SHP77 treated with DMSO at 0.1 percent for 48 hours (cell line): ENCODE measurements at regions not wholly inside any gene's neighbourhood (a gene's known extent, or its start where the extent isn't known, plus 50 kb on each side); places are given as distances from the start of the nearest gene placed in this dataset.
"Not testable (repeated sequence)": the region's sequence is repeated elsewhere in the genome, so short reads cannot be mapped to it uniquely, and the experiment has no call there.

ENCODE experiments used
- DNase-seq: peaks from one replicate; lab custom pipeline; 2025; lab: John Stamatoyannopoulos, UW

DNA sequence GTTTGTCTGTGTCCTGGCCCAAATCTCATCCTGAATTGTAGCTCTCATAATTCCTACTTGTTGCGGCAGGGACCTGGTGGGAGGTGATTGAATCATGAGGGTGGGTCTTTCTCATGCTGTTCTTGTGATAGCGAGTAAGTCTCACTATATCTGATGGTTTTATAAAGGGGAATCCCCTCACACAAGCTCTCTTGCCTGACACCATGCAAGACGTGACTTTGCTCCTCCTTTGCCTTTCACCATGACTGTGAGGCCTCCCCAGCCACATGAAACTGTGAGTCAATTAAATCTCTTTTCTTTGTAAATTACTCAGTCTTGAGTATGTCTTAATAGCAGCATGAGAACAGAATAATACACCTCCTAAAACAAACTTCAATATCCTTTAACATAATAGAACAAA lies 1065.6 kb downstream of the PLA2G4A start:
- DNase-seq = no peak

DNA sequence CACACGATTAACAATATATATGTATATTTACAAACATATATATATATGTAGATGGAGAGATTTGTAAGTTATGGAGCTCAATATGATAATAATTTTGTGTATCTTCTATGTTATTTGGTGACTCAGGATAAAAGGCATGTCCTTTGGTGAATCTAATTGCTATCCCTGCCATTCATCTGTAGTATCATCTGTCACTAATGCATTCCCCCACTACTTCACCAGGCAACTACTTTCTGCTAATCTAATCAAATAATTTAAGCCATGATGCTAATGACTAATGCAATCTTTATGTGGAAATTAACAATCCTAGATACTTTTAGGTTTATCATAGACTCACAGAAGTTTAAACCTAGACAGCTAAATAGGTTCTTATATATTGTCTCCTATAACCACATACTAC lies 1074.5 kb downstream of the PLA2G4A start:
- DNase-seq = no peak

DNA sequence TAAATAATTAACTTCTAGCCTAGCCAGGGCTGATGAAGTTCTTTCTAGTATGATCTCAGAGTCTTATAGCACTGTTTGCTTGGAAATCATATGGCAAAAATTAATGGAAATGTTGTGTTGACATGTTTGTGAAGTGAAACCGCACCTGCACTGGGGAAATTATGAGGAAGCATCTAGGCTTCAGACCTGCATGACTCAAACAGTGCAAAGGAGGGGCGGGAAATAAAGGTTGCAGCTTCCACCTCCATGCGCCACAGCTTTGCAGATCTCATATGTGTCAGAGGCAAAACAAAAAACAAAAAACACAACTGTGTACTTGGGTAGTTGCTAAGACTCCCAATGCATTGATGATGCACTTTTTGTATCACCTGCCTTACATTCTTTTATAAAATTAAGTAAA lies 1080.6 kb downstream of the PLA2G4A start:
- no peak for DNase-seq

DNA sequence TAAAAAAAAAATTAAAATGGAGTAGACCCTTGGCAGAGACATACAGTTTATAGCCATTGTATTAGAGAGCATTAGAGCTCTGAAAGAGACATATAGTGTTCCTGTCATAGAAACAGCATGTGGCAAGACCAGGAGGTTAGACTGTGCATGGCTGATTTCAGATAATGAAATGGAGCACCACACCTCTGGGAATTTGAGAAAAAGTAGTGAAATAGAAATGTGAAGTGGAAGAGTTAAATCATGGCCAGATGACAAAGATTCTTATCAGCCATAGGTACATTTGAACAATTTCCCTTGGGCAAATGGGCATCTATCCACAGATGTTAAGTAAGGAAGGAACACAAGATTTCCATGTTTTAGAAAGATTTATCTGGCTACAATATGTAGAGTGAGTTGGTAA lies 1083.1 kb downstream of the PLA2G4A start:
- no peak for DNase-seq

DNA sequence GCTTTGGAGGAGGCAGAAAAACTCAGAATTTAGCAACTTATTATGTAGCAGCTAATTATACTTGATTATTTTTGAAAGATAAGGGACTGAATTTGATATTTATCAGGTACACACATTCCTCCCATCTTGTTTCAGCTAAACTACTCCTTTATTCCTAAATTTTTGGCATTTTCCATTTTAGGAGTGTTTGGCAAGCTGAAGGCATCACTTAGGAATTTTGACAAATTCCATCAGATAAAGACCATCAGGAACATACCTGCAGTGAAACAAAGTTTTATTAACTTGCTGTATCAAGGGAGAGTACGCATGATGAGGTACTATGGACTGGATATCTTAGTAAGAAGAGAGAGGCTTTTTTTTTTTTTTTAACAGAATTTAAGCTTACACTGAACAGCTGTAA lies 1092.2 kb downstream of the PLA2G4A start:
- no peak for DNase-seq

DNA sequence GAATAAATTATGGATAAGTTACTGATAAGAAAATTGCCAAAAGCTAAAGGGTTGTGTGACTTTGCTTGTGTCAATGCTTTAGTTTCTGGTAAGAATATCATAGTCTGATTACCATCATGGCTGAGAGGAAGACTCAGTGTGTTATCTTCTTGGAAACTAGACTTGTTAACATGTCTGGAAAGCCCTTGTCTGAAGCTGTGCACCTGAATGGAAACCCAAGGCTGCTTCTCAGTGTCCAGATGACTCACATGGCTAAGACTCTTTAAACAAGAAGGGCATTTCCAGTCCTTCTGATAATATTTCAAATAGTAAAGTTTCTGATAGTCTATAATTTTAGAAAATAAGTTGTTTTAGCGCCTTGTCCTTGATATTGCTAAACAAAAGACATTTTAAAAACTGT lies 1092.7 kb downstream of the PLA2G4A start:
- no peak for DNase-seq

DNA sequence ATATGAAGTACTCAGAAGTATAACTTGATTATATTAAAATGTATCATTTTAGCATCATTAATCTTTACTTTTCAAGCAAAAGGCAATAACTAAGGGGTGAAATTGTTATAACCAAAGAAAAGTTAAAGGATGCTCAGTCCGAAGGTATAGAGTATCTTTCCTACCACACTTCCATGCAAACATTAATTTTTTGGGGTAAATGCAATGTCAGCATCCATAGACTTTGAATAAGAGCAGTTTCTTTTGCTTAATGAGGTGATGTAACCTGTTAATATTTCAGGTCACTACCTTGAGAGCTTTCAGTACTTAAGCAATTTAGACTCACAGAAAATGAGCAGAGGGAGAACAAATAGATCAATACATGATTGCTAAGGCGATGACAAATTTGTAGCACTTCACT lies 1093.5 kb downstream of the PLA2G4A start:
- no peak for DNase-seq

DNA sequence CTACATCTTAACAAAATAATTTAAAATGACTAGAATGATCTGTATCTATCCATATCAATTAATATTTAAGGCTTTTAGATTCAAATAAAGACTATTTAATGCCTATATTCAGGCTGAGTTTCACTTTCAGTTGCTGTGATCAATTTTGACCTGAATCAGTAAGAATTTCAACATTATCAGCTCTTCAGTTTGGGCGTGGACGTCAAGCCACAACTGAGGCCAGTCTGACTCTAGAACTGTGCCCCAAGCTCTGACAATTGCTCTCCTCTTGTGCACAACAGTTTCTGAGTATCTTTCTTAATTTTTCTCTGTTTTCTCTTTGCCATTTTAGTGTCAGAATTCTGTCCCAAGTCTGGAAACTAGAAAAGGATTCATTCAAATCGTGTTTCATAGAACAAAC lies 1095.5 kb downstream of the PLA2G4A start:
- no peak for DNase-seq

DNA sequence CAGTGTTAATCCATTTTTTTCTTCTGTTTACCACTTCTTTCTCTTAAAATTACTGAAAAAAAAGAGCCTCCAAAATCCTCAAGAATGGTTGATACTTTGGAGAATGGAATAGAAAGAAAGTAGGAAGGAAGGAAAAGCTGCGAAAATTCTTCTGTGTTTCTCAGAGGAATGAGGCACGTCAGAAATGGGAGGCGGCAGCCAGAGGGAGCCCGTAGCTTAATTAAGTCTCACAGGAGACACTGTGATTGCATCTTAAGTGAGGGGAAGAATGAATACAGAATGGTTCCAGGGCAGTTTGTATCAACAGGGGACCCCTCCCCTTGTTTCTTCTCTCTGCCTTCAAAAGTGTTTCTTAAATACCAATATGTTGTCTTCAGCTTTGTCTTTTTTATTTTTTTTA lies 1099.5 kb downstream of the PLA2G4A start:
- no peak for DNase-seq

DNA sequence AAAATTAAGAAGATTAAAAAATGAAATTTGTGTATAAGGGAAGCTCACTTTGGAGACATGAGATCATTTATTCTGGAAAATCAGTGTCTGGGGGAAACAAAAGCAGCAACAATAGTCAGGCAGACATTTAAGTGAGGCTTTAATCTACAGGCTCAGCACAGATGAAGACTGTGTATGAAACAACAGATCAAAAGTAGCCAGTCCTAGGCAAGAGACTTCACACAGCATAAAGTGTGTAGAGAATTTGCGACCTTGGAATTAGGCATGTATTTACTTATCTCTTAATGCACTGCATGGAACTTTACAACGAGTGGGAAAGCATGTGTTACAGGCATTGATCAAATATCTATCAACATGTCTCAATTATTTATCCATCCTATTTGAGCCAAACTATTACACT lies 1099.9 kb downstream of the PLA2G4A start:
- no peak for DNase-seq

DNA sequence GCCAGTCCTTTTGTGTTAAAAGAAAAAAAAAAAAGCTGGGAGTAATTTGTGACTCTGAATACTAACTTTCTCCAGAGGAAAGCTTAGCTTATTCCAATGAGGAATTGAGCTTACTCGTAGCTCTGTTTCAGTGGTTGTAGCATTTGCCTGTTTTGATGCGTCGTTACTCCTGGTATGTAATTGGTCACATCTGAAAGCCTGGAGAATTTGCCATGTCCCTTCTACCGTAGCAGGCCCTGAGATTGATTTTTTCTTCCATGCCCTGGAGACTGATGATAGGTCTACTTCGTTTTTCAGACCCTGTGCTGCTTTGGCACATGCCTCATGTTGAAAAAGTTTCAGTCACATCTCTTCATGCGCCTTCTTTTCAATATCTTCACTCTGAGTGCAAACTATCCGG lies 1103.0 kb downstream of the PLA2G4A start:
- DNase-seq = no peak

DNA sequence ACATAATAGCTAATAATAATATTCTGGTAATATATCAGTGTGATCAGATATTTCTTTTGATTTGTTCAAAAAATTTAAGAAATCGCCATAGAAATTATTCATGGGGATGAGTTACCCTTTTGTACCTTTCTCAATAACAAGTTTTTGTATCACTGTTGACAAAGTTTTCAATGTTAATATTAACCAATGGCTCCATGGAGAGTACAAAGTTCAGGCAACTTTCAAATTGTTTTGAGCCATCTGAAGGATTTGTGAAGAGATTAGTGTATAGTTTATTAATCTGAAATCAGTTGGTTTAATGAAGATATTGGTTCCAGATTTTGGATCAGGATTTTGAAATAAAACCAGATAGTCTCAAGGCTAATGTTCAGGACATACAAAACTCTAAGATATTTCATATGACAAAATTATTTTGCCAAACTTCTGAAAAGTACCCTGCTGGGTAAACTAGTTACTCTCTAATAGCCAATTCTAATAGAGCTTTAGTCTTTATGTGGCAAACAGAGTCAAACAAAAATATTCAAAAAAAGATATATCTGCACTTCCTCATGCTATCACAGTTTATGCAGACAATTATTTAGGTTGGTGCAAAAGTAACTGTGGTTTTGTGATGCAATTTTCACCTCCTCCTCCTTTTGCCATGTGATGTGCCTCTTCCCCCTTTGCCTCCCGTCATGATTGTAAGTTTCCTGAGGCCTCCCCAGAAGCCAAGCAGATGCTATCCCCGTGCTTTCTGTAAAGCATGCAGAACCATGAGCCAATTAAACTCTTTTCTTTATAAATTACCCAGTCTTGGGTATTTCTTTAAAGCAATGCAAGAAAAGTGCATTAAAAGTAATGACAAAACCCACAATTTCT lies 1105.0 kb downstream of the PLA2G4A start:
- DNase-seq = no peak

DNA sequence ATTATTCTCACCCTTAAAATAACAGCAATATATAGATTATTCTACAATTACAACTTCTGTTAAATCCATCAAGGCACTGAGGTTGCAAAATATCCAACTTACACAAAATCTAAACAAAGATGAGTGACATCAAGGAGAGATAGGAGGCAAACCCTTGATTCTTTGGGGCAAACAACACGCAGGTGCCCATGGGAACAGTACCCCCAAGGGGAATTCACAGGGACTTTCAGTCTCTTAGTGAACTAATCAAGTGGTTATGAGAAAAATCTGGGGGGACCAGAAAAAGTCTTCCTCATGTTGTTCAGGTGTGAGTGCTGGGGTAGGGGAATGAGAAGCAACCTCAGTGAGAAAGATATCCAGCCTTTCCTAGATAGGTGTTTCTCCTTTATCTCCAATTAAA lies 1107.9 kb downstream of the PLA2G4A start:
- no peak for DNase-seq

DNA sequence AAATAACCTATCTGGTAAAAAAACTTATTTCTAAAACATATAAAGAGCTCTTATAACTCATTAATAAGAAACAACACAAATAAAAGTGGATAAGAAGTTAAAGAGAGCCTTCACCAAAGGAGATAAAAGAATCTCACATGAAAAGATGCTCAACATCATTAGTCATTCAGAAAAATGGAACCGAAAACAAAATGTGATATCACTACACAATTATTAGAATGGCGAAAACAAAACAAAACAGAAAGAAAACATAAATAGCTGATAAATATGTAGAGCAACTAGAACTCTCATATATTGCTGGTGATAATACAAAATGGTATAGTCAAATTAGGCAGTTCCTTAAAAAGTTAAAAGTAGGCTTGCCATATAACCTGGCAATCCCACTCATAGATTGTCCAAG lies 1109.3 kb downstream of the PLA2G4A start:
- DNase-seq = no peak

DNA sequence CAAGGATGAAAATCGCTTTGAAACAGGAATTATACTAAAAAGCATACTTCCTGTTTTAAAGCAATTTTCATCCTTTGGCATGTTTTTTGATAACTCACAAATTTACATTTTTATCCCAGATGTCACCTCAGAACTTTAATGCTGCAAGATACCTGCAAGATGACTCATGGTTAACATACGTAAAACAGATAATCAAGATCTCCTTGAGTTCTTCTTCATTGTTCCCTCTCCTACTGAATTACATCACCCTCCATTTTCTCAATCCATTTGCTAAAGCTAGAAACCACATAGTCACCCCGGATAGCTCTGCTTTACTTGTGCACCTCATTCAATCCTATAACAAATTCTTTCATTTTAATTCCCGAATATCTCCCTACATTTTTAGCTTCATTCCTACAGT lies 1114.2 kb downstream of the PLA2G4A start:
- DNase-seq = no peak

DNA sequence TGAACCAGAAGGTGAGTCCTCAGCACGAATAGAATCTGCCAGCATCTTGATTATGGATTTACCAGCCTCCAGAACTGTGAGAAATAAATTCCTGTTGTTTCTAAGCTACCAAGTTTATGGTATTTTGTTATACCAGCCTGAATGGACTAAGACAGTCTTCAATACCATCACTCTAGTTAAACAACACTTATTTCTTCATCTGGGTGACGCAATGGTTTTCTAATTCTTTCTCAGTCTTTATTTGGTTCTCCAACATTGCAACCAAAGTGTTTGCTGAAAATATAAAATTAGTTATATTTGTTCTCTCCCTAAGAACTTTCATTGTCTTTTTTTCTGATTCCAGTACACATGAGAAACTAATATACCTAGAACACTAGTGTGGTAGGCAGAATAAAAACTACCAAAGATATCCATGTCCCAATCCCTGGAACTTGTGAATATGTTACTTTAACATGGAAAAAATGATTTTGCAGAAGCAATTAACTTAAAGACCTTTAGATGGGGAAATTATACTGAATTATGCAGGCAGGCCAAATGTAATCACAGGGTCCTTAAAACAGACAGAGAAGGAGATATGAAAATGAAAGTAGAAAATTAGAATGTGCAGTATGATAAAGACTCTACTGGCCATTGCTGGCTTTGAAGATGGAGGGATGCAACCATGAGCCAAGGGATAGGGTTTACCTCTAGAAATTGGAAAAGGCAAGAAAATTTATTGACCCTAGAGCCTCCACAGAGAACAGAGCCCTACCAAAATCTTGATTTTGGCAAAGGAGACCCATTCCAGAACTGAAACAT lies 1115.1 kb downstream of the PLA2G4A start:
- DNase-seq = no peak

DNA sequence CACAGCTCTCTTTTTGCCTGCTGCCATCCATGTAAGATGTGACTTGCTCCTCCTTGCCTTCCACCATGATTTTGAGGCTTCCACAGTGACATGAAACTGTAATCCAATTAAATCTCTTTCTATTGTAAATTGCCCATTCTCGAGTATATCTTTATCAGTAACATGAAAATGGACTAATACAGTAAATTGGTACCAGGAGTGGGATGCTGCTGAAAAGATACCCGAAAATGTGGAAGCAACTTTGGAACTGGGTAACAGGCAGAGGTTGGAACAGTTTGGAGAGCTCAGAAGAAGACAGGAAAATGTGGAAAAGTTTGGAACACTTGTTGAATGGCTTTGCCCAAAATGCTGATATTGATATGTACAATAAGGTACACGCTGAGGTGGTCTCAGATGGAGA lies 1117.9 kb downstream of the PLA2G4A start:
- DNase-seq = not testable (repeated sequence)

DNA sequence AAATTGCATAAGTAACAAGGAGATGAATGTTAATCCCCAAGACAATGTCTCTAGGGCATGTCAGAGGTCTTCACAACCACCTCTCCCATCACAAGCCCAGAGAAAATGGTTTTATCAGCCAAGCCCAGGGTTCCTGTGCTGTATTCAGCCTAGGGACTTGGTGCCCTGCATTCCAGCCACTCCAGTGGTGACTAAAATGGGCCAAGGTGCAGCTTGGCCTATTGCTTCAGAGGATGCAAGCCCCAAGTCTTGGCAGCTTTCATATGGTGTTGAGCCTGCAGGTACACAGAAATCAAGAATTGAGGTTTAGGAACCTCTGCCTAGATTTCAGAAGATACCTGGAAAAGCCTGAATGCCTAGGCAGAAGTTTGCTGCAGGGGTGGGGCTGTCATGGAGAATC lies 1118.6 kb downstream of the PLA2G4A start:
- DNase-seq = no peak

DNA sequence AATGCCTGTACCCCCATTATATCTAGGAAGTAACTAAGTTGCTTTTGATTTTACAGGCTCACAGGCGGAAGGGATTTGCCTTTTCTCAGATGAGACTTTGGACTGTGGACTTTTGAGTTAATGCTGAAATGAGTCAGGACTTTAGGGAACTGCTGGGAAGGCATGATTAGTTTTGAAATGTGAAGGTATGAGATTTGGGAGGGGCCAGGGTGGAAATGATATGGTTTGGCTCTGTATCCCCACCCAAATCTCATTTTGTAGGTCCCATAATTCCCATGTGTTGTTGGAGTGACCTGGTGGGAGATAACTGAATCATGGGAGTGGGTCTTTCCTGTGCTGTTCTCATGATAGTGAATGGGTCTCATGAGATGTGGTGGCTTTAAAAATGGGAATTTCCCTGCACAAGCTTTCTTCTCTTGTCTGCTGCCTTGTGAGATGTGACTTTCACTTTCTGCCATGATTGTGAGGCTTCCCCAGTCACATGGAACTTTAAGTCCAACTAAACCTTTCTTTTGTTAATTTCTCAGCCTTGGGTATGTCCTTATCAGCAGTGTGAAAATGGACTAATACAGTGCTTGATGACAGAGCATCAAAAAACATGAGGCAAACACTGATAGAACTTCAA lies 1119.5 kb downstream of the PLA2G4A start:
- DNase-seq = no peak

DNA sequence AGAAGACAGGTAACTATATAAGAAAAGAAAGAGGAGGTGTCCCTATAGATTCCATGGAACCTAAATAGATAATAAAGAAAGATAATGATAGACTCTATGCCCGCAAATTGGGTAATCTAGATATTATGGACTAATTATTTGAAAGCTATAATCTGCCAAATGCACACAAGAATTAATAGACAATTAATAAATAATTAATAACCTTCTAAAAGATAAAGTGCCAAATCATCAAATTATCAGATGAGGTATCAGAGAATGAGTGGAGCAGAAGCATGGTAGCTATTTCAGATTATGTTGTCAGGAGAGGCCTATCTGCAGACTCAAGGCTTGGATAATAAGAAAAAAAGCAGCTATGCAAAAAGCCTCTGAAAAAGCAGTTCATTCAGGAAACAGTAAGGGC lies 1120.8 kb downstream of the PLA2G4A start:
- no peak for DNase-seq

DNA sequence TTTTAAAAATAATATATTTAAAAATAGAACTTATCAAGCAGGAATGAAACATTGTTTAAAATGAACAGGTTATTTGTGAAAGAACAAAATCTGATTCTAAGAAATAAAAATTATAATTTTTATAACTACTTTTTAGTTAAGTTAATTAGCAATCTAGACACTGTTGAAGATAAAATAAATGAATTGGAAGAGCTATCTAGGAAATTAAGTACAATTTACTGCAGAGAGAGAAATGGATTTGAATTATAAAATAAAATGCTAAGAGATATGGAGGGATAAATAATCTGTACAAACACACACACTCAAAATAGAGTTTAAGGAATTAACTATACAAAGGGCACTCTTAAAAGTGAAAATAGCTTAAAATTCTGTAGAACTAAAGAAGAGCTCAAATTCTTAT lies 1123.1 kb downstream of the PLA2G4A start:
- DNase-seq = no peak

DNA sequence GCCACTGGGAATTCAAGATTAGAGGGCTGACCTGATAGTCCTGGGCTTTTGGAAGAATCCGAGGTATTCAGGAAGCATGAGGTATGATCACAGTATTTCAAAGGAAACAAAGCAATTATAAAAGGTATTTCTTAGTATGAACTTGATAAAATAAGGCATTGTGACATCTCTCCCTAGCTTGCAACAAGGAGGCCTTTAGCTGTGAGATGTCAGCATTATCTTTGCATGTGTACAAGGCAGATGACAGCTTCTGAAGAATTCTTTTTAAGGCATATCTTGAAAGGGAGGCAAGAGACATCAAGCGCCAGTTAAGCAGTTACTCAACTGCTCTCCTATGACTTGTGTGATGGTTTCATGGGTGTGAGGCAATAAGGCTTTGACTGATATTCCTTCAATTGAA lies 1123.7 kb downstream of the PLA2G4A start:
- DNase-seq = no peak

DNA sequence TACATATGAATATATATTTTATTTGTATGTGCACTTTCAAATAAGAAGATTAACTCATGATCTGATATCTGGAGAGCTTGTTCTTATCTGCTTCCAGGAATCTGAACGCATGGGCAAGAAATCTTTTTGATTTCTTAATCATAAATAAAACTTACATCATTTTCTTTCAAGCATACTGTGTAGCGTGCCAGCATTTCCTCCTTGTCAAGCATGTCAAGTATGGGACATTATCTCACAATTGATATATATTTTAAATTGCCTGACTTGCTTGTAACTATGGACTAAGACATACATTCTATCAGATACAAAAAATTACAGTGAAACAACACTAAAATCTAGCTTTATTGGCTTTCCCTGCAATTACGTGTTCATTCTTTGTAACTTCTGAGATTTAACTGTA lies 1128.2 kb downstream of the PLA2G4A start:
- DNase-seq = no peak
